ENCODE measurements at regions not wholly inside any gene's neighbourhood (a gene's known extent, or its start where the extent isn't known, plus 50 kb on each side); places are given as distances from the start of the nearest gene placed in this dataset.

- Histone ChIP-seq H3K4me1 (no peaks in the 10 kb centered on the region), H3K27ac (no peak overlapping the region), H3K36me3 (no peaks in the 10 kb centered on the region), H3K9me3 (replicated peaks) (no peaks in the 10 kb centered on the region), H3K4me3 (no peak overlapping the region), H3K27me3 (no peaks in the 10 kb centered on the region)
- no peak for DNase-seq
Measured at GRCh38 chr15:29471757-29472156, 202.1 kb upstream of the NSMCE3 start.

- Histone ChIP-seq H3K9me3 (replicated peaks) (no peaks in the 10 kb centered on the region), H3K27me3 (no peaks in the 10 kb centered on the region), H3K36me3 (no peaks in the 10 kb centered on the region), H3K4me3 (no peak overlapping the region), H3K4me1 (no peaks in the 10 kb centered on the region), H3K27ac (no peak overlapping the region)
- no peak for DNase-seq
Measured at GRCh38 chr15:29471306-29471705, 201.7 kb upstream of the NSMCE3 start.

GRCh38 chr15:29470794-29471193 is 201.2 kb upstream of the NSMCE3 start:
- no peaks in the 10 kb centered on the region for H3K36me3 ChIP-seq
- no peak overlapping the region for H3K27ac ChIP-seq
- no peak for DNase-seq
- H3K4me1 ChIP-seq, result no peaks in the 10 kb centered on the region
- no peaks in the 10 kb centered on the region for H3K9me3 ChIP-seq (replicated peaks)
- no peak overlapping the region for H3K4me3 ChIP-seq
- H3K27me3 ChIP-seq, result no peaks in the 10 kb centered on the region

DNA sequence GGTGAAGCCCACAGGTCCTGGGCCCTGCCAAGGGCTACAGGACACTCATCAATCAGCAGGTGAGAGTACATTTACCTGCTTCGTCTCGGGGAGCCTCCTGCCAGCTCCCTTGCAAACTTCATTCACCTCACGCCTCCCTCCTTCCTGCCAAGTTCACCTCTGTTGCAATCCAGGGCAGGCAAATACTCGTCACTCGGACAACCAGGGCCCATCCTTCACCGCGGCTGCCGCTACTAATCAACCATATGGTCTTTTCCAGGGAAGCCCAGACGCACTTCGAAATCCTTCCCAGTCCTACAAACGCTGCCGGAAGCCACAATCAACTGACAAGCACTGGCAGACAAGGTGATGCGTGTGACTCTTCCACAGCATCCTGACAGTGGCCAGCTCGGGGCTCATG is 200.7 kb upstream of the NSMCE3 start:
- no peaks in the 10 kb centered on the region for H3K4me1 ChIP-seq
- H3K36me3 ChIP-seq, result no peaks in the 10 kb centered on the region
- DNase-seq, result no peak
- no peaks in the 10 kb centered on the region for H3K9me3 ChIP-seq (replicated peaks)
- H3K27me3 ChIP-seq, result no peaks in the 10 kb centered on the region
- no peak overlapping the region for H3K27ac ChIP-seq
- no peak overlapping the region for H3K4me3 ChIP-seq

- Histone ChIP-seq H3K4me1 (no peaks in the 10 kb centered on the region), H3K36me3 (no peaks in the 10 kb centered on the region), H3K9me3 (replicated peaks) (no peaks in the 10 kb centered on the region), H3K27me3 (no peaks in the 10 kb centered on the region), H3K4me3 (no peak overlapping the region), H3K27ac (no peak overlapping the region)
- no peak for DNase-seq
Measured at GRCh38 chr15:29468899-29469298, 199.3 kb upstream of the NSMCE3 start.

GRCh38 chr15:29467091-29467490 is 197.5 kb upstream of the NSMCE3 start:
- no peaks in the 10 kb centered on the region for H3K4me1 ChIP-seq
- H3K4me3 ChIP-seq, result no peak overlapping the region
- no peaks in the 10 kb centered on the region for H3K27me3 ChIP-seq
- DNase-seq, result no peak
- H3K36me3 ChIP-seq, result no peaks in the 10 kb centered on the region
- no peak overlapping the region for H3K27ac ChIP-seq
- no peaks in the 10 kb centered on the region for H3K9me3 ChIP-seq (replicated peaks)

GRCh38 chr15:29466292-29466691 is 196.7 kb upstream of the NSMCE3 start:
- no peak overlapping the region for H3K27ac ChIP-seq
- H3K36me3 ChIP-seq, result no peaks in the 10 kb centered on the region
- no peak for DNase-seq
- no peak overlapping the region for H3K4me3 ChIP-seq
- no peaks in the 10 kb centered on the region for H3K4me1 ChIP-seq
- H3K9me3 ChIP-seq (replicated peaks), result no peaks in the 10 kb centered on the region
- H3K27me3 ChIP-seq, result no peaks in the 10 kb centered on the region

DNA sequence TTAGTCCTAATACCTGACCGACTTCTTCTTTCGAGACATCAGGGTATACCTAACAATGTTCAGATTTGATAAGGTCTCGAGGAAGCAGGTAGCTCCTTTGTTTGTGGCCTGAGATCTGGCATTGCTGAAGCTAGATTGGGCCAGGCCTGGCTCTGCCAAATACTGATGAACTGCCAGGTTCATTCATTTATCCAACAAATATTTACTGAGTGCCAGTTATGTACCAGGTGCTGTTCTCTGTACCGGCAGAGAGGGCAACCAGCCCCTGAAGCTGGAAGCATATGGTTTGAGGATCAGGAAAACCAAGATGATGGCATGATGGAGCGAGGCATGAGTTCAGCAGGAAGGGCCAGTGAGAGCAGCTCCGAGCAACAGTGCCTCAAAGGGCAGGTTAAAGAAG is 196.2 kb upstream of the NSMCE3 start:
- DNase-seq, result no peak
- Histone ChIP-seq H3K27me3 (no peaks in the 10 kb centered on the region), H3K4me1 (no peaks in the 10 kb centered on the region), H3K4me3 (no peak overlapping the region), H3K36me3 (no peaks in the 10 kb centered on the region), H3K27ac (no peak overlapping the region), H3K9me3 (replicated peaks) (no peaks in the 10 kb centered on the region)

- Histone ChIP-seq H3K27ac (no peak overlapping the region), H3K27me3 (no peaks in the 10 kb centered on the region)
- no peak for DNase-seq
Measured at GRCh38 chr15:29465196-29465595, 195.6 kb upstream of the NSMCE3 start.

GRCh38 chr15:29461877-29462276 is 192.3 kb upstream of the NSMCE3 start:
- Histone ChIP-seq H3K27ac (no peak overlapping the region), H3K9me3 (replicated peaks) (no peaks in the 10 kb centered on the region), H3K36me3 (no peaks in the 10 kb centered on the region), H3K4me1 (no peaks in the 10 kb centered on the region), H3K4me3 (no peak overlapping the region), H3K27me3 (no peaks in the 10 kb centered on the region; the same call in 1 of the 2 replicates)
- no peak for DNase-seq

More at GRCh38 chr15:29465196-29465595, 195.6 kb upstream of the NSMCE3 start:
- H3K4me3 ChIP-seq, result no peak overlapping the region
- no peaks in the 10 kb centered on the region for H3K9me3 ChIP-seq (replicated peaks)
- no peaks in the 10 kb centered on the region for H3K4me1 ChIP-seq
- no peaks in the 10 kb centered on the region for H3K36me3 ChIP-seq

GRCh38 chr15:29458361-29458760 is 188.7 kb upstream of the NSMCE3 start:
- H3K27ac ChIP-seq, result no peak overlapping the region
- H3K36me3 ChIP-seq, result no peaks in the 10 kb centered on the region
- no peaks in the 10 kb centered on the region; the same call in 1 of the 2 replicates for H3K27me3 ChIP-seq
- no peak overlapping the region for H3K4me3 ChIP-seq
- no peaks in the 10 kb centered on the region for H3K9me3 ChIP-seq (replicated peaks)
- no peaks in the 10 kb centered on the region for H3K4me1 ChIP-seq
- no peak for DNase-seq

DNA sequence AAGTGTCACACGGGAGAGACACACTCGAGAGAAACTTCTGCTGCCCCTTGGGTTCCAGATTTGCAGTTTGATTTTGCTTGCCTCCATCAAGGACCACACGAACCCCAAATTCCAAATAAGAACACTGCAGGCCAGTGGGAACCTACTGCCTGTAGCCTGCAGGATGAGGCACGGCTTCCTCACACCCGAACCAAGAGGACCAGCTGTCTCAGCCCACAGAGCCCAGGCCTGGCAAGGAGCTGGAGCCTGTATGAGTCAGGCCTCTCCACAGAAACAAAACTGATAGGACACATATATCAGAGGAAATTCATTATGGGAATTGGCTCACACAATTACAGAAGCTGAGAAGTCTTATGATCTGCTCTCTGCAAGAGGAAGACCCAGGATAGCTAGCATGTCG is 188.1 kb upstream of the NSMCE3 start:
- Histone ChIP-seq H3K27ac (no peak overlapping the region), H3K36me3 (no peaks in the 10 kb centered on the region), H3K4me1 (no peaks in the 10 kb centered on the region), H3K9me3 (replicated peaks) (no peaks in the 10 kb centered on the region), H3K27me3 (no peaks in the 10 kb centered on the region; the same call in 1 of the 2 replicates), H3K4me3 (no peak overlapping the region)
- no peak for DNase-seq

GRCh38 chr15:29456964-29457363 is 187.3 kb upstream of the NSMCE3 start:
- DNase-seq, result no peak
- Histone ChIP-seq H3K27ac (no peak overlapping the region), H3K36me3 (no peaks in the 10 kb centered on the region), H3K9me3 (replicated peaks) (no peaks in the 10 kb centered on the region), H3K27me3 (no peaks in the 10 kb centered on the region; the same call in 1 of the 2 replicates), H3K4me1 (no peaks in the 10 kb centered on the region), H3K4me3 (no peak overlapping the region)

GRCh38 chr15:29456255-29456654 is 186.6 kb upstream of the NSMCE3 start:
- H3K27me3 ChIP-seq, result no peaks in the 10 kb centered on the region; the same call in 1 of the 2 replicates
- no peak overlapping the region for H3K27ac ChIP-seq
- H3K4me1 ChIP-seq, result no peaks in the 10 kb centered on the region
- no peak for DNase-seq
- no peak overlapping the region for H3K4me3 ChIP-seq
- H3K36me3 ChIP-seq, result no peaks in the 10 kb centered on the region
- H3K9me3 ChIP-seq (replicated peaks), result no peaks in the 10 kb centered on the region

- Histone ChIP-seq H3K4me3 (no peak overlapping the region), H3K36me3 (no peaks in the 10 kb centered on the region), H3K27me3 (no peaks in the 10 kb centered on the region; the same call in 1 of the 2 replicates), H3K4me1 (no peaks in the 10 kb centered on the region), H3K27ac (no peak overlapping the region), H3K9me3 (replicated peaks) (no peaks in the 10 kb centered on the region)
- DNase-seq, result no peak
Measured at GRCh38 chr15:29455530-29455929, 185.9 kb upstream of the NSMCE3 start.

DNA sequence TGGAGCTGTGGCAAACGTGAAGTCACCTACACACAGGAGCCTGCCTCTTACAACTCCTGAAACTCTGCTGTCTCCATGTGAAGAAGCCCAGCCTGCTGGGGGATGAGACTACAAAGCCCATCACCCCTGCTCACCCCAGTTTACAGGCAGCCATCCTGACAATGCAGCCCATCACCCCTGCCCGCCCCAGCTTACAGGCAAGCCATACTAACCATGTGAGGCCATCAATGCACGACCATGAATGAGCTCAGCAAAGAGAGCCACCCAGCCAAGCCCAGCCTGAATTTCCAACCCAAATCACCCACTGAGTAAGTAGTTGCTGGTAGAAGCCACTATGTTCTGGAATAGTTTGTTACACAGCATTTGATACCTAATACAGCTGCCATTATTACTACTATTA is 185.4 kb upstream of the NSMCE3 start:
- Histone ChIP-seq H3K36me3 (no peaks in the 10 kb centered on the region), H3K4me1 (no peaks in the 10 kb centered on the region), H3K9me3 (replicated peaks) (no peaks in the 10 kb centered on the region), H3K4me3 (no peak overlapping the region), H3K27me3 (no peaks in the 10 kb centered on the region; the same call in 1 of the 2 replicates), H3K27ac (no peak overlapping the region)
- DNase-seq, result no peak

Measured in SJCRH30 (cell line).